ENCODE measurements at regions not wholly inside any gene's neighbourhood (a gene's known extent, or its start where the extent isn't known, plus 50 kb on each side); places are given as distances from the start of the nearest gene placed in this dataset.

DNA sequence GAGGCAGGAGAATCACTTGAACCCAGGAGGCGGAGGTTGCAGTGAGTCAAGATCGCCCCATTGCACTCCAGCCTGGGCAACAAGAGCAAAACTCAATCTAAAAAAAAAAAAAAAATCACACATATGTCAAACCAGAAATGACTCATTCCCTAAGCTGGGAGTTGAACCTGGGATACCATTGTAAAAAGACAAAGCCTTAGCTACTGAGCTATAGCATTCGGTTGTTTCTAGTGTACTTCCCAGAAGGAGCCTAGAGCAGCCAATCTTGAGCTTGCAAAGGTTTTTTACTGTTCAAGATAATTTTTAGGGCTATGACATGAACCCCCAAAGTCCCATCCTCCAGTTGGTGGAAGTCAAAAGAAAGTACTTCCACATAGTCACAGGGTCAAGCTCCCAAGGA, 87.9 kb downstream of the ZNF467 start:
- Histone ChIP-seq H3K9ac (ENCODE audit: low read depth, low read length) (no peak overlapping the region), H3K4me3 (ENCODE audit: low read depth in 1 of 2, low read length in 2 of 2) (no peak overlapping the region), H3K79me2 (ENCODE audit: insufficient read depth, low read length) (no peaks in the 10 kb centered on the region), H2AFZ (ENCODE audit: low read depth, low read length) (no peak overlapping the region), H3K27ac (ENCODE audit: low read length) (no peak overlapping the region), H3K9me3 (ENCODE audit: insufficient read depth, low read length, severe bottlenecking) (no peaks in the 10 kb centered on the region), H3K4me2 (ENCODE audit: insufficient read depth, low read length) (no peak overlapping the region), H4K20me1 (ENCODE audit: insufficient read depth, low read length) (no peaks in the 10 kb centered on the region), H3K36me3 (ENCODE audit: insufficient read depth, low read length) (no peaks in the 10 kb centered on the region), H3K27me3 (ENCODE audit: insufficient read depth, low read length, poor library complexity) (peaks cover 8% of the 10 kb centered on the region), H3K4me1 (ENCODE audit: insufficient read depth, low read length) (no peaks in the 10 kb centered on the region)
- ATAC-seq (ENCODE audit: insufficient read depth, low read depth) (no peak), DNase-seq (no peak)
- no peak for TF ChIP-seq EZH2 (IDR thresholded peaks at IDR 0.05; ENCODE audit: borderline replicate concordance, low read depth, low read length, severe bottlenecking)
- TF ChIP-seq, protein P1, sequence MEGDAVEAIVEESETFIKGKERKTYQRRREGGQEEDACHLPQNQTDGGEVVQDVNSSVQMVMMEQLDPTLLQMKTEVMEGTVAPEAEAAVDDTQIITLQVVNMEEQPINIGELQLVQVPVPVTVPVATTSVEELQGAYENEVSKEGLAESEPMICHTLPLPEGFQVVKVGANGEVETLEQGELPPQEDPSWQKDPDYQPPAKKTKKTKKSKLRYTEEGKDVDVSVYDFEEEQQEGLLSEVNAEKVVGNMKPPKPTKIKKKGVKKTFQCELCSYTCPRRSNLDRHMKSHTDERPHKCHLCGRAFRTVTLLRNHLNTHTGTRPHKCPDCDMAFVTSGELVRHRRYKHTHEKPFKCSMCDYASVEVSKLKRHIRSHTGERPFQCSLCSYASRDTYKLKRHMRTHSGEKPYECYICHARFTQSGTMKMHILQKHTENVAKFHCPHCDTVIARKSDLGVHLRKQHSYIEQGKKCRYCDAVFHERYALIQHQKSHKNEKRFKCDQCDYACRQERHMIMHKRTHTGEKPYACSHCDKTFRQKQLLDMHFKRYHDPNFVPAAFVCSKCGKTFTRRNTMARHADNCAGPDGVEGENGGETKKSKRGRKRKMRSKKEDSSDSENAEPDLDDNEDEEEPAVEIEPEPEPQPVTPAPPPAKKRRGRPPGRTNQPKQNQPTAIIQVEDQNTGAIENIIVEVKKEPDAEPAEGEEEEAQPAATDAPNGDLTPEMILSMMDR (IDR thresholded peaks at IDR 0.05; ENCODE audit: borderline replicate concordance, extremely low read depth, low read length, poor library complexity, severe bottlenecking), result no peak

DNA sequence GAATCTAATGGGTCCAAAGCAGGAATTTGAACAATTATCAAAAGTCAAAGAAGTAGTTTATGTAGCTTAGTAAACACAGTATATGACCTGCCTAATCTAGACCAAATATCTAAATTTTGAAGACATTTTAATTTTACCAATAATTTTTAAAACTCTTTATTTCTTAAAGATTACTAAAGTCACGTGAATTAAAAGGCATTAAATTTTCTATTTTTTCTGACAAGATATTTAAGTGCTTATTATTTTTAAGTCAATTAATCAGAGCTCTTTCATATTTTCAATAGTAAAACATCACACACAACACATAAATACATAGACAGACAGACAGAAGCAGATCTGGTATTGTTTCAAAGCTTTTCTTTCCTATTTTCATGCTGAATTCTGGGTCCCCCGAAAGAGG, 89.5 kb downstream of the ZNF467 start:
- Histone ChIP-seq H3K9me3 (ENCODE audit: insufficient read depth, low read length, severe bottlenecking) (no peaks in the 10 kb centered on the region), H3K79me2 (ENCODE audit: insufficient read depth, low read length) (no peaks in the 10 kb centered on the region), H3K4me1 (ENCODE audit: insufficient read depth, low read length) (no peaks in the 10 kb centered on the region), H4K20me1 (ENCODE audit: insufficient read depth, low read length) (no peaks in the 10 kb centered on the region), H2AFZ (ENCODE audit: low read depth, low read length) (no peak overlapping the region), H3K9ac (ENCODE audit: low read depth, low read length) (no peak overlapping the region), H3K36me3 (ENCODE audit: insufficient read depth, low read length) (no peaks in the 10 kb centered on the region), H3K4me2 (ENCODE audit: insufficient read depth, low read length) (no peak overlapping the region), H3K27me3 (ENCODE audit: insufficient read depth, low read length, poor library complexity) (peaks cover 6% of the 10 kb centered on the region), H3K27ac (ENCODE audit: low read length) (no peak overlapping the region), H3K4me3 (ENCODE audit: low read depth in 1 of 2, low read length in 2 of 2) (no peak overlapping the region)
- no peak for TF ChIP-seq EZH2 (IDR thresholded peaks at IDR 0.05; ENCODE audit: borderline replicate concordance, low read depth, low read length, severe bottlenecking)
- TF ChIP-seq, protein P1 (IDR thresholded peaks at IDR 0.05; ENCODE audit: borderline replicate concordance, extremely low read depth, low read length, poor library complexity, severe bottlenecking), result no peak
- no peak for ATAC-seq (ENCODE audit: insufficient read depth, low read depth)
- DNase-seq, result no peak

DNA sequence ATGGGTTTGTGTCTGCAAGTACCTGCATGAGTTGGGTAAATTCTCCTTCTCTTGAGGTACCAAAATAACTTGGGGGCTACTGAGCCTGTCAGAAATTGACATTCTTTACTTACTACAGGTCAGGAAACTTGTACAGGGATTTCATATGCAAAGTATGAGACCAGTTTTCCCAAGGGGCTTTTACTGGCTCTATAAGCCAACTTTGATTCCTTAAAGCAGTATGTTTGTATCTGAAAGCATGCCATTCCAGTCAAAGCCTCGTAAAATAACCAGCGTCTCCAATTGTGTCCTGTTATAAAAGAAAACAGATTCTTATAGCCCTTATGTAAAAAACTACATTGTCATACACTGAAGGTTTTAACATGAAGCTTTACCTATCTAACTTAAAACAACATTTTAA, 90.2 kb downstream of the ZNF467 start:
- no peak for DNase-seq
- Histone ChIP-seq H3K9ac (ENCODE audit: low read depth, low read length) (no peak overlapping the region), H3K4me2 (ENCODE audit: insufficient read depth, low read length) (no peak overlapping the region), H3K27me3 (ENCODE audit: insufficient read depth, low read length, poor library complexity) (peaks cover 6% of the 10 kb centered on the region), H3K9me3 (ENCODE audit: insufficient read depth, low read length, severe bottlenecking) (no peaks in the 10 kb centered on the region), H2AFZ (ENCODE audit: low read depth, low read length) (no peak overlapping the region), H4K20me1 (ENCODE audit: insufficient read depth, low read length) (no peaks in the 10 kb centered on the region), H3K27ac (ENCODE audit: low read length) (no peak overlapping the region), H3K4me1 (ENCODE audit: insufficient read depth, low read length) (no peaks in the 10 kb centered on the region), H3K36me3 (ENCODE audit: insufficient read depth, low read length) (no peaks in the 10 kb centered on the region), H3K79me2 (ENCODE audit: insufficient read depth, low read length) (no peaks in the 10 kb centered on the region), H3K4me3 (ENCODE audit: low read depth in 1 of 2, low read length in 2 of 2) (no peak overlapping the region)
- TF ChIP-seq, protein P1 (IDR thresholded peaks at IDR 0.05; ENCODE audit: borderline replicate concordance, extremely low read depth, low read length, poor library complexity, severe bottlenecking), result no peak
- TF ChIP-seq EZH2 (IDR thresholded peaks at IDR 0.05; ENCODE audit: borderline replicate concordance, low read depth, low read length, severe bottlenecking), result no peak
- ATAC-seq (ENCODE audit: insufficient read depth, low read depth), result no peak

DNA sequence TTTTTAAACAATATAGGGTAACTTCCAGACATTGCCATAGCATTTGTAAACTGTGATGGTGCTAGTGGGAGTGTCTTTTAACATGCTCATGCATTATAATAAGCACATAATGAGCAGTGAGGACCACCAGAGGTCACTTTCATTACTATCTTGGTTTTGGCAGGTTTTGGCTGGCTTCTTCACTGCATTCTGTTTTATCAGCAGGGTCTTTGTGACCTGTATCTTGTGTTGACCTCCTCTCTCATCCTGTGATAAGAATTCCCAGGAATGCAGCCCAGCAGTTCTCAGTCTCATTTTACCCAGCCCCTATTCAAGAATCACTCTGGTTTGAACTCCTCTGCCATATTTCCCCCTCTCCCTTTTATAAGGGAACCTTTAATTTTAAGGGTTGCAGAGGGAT, 91.3 kb downstream of the ZNF467 start:
- Histone ChIP-seq H3K4me2 (ENCODE audit: insufficient read depth, low read length) (no peak overlapping the region), H3K79me2 (ENCODE audit: insufficient read depth, low read length) (no peaks in the 10 kb centered on the region), H2AFZ (ENCODE audit: low read depth, low read length) (no peak overlapping the region), H3K9ac (ENCODE audit: low read depth, low read length) (no peak overlapping the region), H4K20me1 (ENCODE audit: insufficient read depth, low read length) (no peaks in the 10 kb centered on the region), H3K27ac (ENCODE audit: low read length) (no peak overlapping the region), H3K27me3 (ENCODE audit: insufficient read depth, low read length, poor library complexity) (peaks cover 6% of the 10 kb centered on the region), H3K4me3 (ENCODE audit: low read depth in 1 of 2, low read length in 2 of 2) (no peak overlapping the region), H3K36me3 (ENCODE audit: insufficient read depth, low read length) (no peaks in the 10 kb centered on the region), H3K4me1 (ENCODE audit: insufficient read depth, low read length) (no peaks in the 10 kb centered on the region), H3K9me3 (ENCODE audit: insufficient read depth, low read length, severe bottlenecking) (no peaks in the 10 kb centered on the region)
- DNase-seq (no peak), ATAC-seq (ENCODE audit: insufficient read depth, low read depth) (no peak)
- TF ChIP-seq EZH2 (IDR thresholded peaks at IDR 0.05; ENCODE audit: borderline replicate concordance, low read depth, low read length, severe bottlenecking), result no peak
- TF ChIP-seq, protein P1 (IDR thresholded peaks at IDR 0.05; ENCODE audit: borderline replicate concordance, extremely low read depth, low read length, poor library complexity, severe bottlenecking), result no peak

All from DND-41 (cell line).